ENCODE measurements at regions not wholly inside any gene's neighbourhood (a gene's known extent, or its start where the extent isn't known, plus 50 kb on each side); places are given as distances from the start of the nearest gene placed in this dataset.

DNA sequence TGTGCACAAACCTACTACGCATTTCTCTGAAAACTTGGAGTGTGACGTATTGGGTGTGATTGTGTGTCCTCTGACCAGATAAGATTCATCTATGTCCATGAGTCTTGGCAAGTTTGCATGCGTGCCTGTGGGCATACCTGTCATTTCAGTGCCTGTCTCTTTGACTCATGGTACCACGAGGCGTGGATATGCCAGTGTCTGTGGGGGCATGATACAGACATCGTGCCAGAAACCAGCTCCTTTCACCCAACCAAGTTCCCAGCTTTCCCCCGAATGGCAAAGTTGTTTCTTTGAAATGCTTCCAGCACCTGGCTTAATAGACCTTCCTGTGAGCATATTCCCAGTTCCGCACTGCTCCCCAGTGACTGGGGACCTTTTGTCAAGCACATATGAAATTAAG, 241.9 kb upstream of the MVB12B start:
- Histone ChIP-seq H4K20me1 (replicated peaks; ENCODE audit: insufficient read depth) (no peaks in the 10 kb centered on the region), H3K4me3 (no peak overlapping the region), H3K36me3 (ENCODE audit: insufficient read depth) (no peaks in the 10 kb centered on the region), H3F3A (replicated peaks; ENCODE audit: low read depth) (no peaks in the 10 kb centered on the region), H3K9me2 (ENCODE audit: insufficient read depth) (no peaks in the 10 kb centered on the region; the same call in 1 of the 2 replicates), H3K4me2 (no peak overlapping the region), H3K27me3 (ENCODE audit: insufficient read depth) (no peaks in the 10 kb centered on the region), H3K27ac (ENCODE audit: low read depth) (no peak overlapping the region), H2AFZ (no peak overlapping the region), H3K79me2 (replicated peaks; ENCODE audit: insufficient read depth) (no peaks in the 10 kb centered on the region), H3K4me1 (ENCODE audit: insufficient read depth) (no peaks in the 10 kb centered on the region)
- H3K4me3 Mint-ChIP-seq: no peak overlapping the region
- peaks cover 5% of the 10 kb centered on the region for H3K27me3 Mint-ChIP-seq (ENCODE audit: insufficient read depth, low read depth, poor library complexity)
- DNase-seq (ENCODE audit: low spot score): no peak
- no peak overlapping the region for H3K27ac Mint-ChIP-seq
- H3K4me1 Mint-ChIP-seq: peaks cover 4% of the 10 kb centered on the region; the same call in 1 of the 3 replicates
- H3K36me3 Mint-ChIP-seq (ENCODE audit: low read depth): peaks cover 7% of the 10 kb centered on the region; the same call in 2 of the 3 replicates
- TF ChIP-seq, protein P1, sequence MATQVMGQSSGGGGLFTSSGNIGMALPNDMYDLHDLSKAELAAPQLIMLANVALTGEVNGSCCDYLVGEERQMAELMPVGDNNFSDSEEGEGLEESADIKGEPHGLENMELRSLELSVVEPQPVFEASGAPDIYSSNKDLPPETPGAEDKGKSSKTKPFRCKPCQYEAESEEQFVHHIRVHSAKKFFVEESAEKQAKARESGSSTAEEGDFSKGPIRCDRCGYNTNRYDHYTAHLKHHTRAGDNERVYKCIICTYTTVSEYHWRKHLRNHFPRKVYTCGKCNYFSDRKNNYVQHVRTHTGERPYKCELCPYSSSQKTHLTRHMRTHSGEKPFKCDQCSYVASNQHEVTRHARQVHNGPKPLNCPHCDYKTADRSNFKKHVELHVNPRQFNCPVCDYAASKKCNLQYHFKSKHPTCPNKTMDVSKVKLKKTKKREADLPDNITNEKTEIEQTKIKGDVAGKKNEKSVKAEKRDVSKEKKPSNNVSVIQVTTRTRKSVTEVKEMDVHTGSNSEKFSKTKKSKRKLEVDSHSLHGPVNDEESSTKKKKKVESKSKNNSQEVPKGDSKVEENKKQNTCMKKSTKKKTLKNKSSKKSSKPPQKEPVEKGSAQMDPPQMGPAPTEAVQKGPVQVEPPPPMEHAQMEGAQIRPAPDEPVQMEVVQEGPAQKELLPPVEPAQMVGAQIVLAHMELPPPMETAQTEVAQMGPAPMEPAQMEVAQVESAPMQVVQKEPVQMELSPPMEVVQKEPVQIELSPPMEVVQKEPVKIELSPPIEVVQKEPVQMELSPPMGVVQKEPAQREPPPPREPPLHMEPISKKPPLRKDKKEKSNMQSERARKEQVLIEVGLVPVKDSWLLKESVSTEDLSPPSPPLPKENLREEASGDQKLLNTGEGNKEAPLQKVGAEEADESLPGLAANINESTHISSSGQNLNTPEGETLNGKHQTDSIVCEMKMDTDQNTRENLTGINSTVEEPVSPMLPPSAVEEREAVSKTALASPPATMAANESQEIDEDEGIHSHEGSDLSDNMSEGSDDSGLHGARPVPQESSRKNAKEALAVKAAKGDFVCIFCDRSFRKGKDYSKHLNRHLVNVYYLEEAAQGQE (IDR thresholded peaks at IDR 0.05; ENCODE audit: unreplicated experiment): no peak
- TF ChIP-seq CREB1 (CRISPR knock-in tag; IDR thresholded peaks at IDR 0.05; ENCODE audit: low read depth): no peak
- peaks cover 18% of the 10 kb centered on the region for H3K9me3 Mint-ChIP-seq
- ATAC-seq: no peak

DNA sequence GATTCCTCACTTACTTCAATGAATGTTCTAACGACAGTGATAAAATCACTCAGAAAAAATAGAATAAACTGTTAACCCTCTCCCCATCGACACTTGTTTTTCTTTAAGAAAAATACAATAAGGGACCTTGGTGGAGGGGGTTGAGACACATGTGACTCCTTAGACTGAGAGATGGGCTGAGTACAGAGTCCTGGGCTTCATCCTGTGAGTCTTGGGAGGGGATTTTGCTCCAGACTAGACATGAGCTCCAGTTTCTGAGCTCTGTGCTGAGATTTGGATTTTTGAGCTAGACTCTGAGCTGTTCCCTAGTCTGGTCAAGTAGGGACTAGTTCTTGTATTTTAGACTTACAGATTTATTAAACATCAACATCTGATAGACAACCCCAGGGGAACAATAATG, 241.5 kb upstream of the MVB12B start:
- DNase-seq (ENCODE audit: low spot score): no peak
- Histone ChIP-seq H3K9me2 (ENCODE audit: insufficient read depth) (no peaks in the 10 kb centered on the region; the same call in 1 of the 2 replicates), H3K4me1 (ENCODE audit: insufficient read depth) (no peaks in the 10 kb centered on the region), H3K79me2 (replicated peaks; ENCODE audit: insufficient read depth) (no peaks in the 10 kb centered on the region), H4K20me1 (replicated peaks; ENCODE audit: insufficient read depth) (no peaks in the 10 kb centered on the region), H3K27ac (ENCODE audit: low read depth) (no peak overlapping the region), H3K27me3 (ENCODE audit: insufficient read depth) (no peaks in the 10 kb centered on the region), H3K4me2 (no peak overlapping the region), H3K4me3 (no peak overlapping the region), H3F3A (replicated peaks; ENCODE audit: low read depth) (no peaks in the 10 kb centered on the region), H2AFZ (no peak overlapping the region), H3K36me3 (ENCODE audit: insufficient read depth) (no peaks in the 10 kb centered on the region)
- ATAC-seq: no peak
- H3K27ac Mint-ChIP-seq: no peak overlapping the region
- H3K9me3 Mint-ChIP-seq: peaks cover 13% of the 10 kb centered on the region
- peaks cover 3% of the 10 kb centered on the region; the same call in 1 of the 3 replicates for H3K36me3 Mint-ChIP-seq (ENCODE audit: low read depth)
- H3K4me3 Mint-ChIP-seq: no peak overlapping the region
- H3K27me3 Mint-ChIP-seq (ENCODE audit: insufficient read depth, low read depth, poor library complexity): peaks cover 6% of the 10 kb centered on the region
- H3K4me1 Mint-ChIP-seq: peaks cover 4% of the 10 kb centered on the region; the same call in 1 of the 3 replicates
- TF ChIP-seq EZH2phosphoT487 (IDR thresholded peaks at IDR 0.05; ENCODE audit: unreplicated experiment) (no peak), POLR2AphosphoS5 (IDR thresholded peaks at IDR 0.05; ENCODE audit: low read depth) (no peak), NANOG (IDR thresholded peaks at IDR 0.05; ENCODE audit: borderline replicate concordance) (no peak), CREB1 (CRISPR knock-in tag; IDR thresholded peaks at IDR 0.05; ENCODE audit: low read depth) (no peak), ZNF331 (CRISPR knock-in tag; IDR thresholded peaks at IDR 0.05; ENCODE audit: low read depth) (no peak), STAT1 (IDR thresholded peaks at IDR 0.05; ENCODE audit: unreplicated experiment) (no peak), EZH2 (IDR thresholded peaks at IDR 0.05; ENCODE audit: low read depth, unreplicated experiment) (no peak), ZNF114 (CRISPR knock-in tag; IDR thresholded peaks at IDR 0.05) (no peak)
- TF ChIP-seq, protein P2, sequence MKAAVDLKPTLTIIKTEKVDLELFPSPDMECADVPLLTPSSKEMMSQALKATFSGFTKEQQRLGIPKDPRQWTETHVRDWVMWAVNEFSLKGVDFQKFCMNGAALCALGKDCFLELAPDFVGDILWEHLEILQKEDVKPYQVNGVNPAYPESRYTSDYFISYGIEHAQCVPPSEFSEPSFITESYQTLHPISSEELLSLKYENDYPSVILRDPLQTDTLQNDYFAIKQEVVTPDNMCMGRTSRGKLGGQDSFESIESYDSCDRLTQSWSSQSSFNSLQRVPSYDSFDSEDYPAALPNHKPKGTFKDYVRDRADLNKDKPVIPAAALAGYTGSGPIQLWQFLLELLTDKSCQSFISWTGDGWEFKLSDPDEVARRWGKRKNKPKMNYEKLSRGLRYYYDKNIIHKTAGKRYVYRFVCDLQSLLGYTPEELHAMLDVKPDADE (IDR thresholded peaks at IDR 0.05): no peak
- TF ChIP-seq, protein P1 (IDR thresholded peaks at IDR 0.05; ENCODE audit: unreplicated experiment): no peak
- TF ChIP-seq, protein P3, sequence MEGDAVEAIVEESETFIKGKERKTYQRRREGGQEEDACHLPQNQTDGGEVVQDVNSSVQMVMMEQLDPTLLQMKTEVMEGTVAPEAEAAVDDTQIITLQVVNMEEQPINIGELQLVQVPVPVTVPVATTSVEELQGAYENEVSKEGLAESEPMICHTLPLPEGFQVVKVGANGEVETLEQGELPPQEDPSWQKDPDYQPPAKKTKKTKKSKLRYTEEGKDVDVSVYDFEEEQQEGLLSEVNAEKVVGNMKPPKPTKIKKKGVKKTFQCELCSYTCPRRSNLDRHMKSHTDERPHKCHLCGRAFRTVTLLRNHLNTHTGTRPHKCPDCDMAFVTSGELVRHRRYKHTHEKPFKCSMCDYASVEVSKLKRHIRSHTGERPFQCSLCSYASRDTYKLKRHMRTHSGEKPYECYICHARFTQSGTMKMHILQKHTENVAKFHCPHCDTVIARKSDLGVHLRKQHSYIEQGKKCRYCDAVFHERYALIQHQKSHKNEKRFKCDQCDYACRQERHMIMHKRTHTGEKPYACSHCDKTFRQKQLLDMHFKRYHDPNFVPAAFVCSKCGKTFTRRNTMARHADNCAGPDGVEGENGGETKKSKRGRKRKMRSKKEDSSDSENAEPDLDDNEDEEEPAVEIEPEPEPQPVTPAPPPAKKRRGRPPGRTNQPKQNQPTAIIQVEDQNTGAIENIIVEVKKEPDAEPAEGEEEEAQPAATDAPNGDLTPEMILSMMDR (conservative IDR thresholded peaks at IDR 0.05; ENCODE audit: low read depth in 2 of 2): no peak

Data from GM23338 (cell line).